GM19238 (cell line): ENCODE measurements at regions not wholly inside any gene's neighbourhood (a gene's known extent, or its start where the extent isn't known, plus 50 kb on each side); places are given as distances from the start of the nearest gene placed in this dataset.
A peak's percentile ranks its signal among the peaks of the same experiment; 100 is the strongest.

Source experiments
- DNase-seq: peaks from one replicate; pipeline ENCODE4 v3.0.0; 2011; ENCODE audit warnings: low spot score; ENCODE audit not compliant: insufficient read length

- DNase-seq = peak; percentile 53
Observed at GRCh38 chr14:53613404-53614253, 343.0 kb downstream of the BMP4 start.

GRCh38 chr14:53610947-53611346 lies 345.7 kb downstream of the BMP4 start:
- DNase-seq = no peak

- DNase-seq = no peak
Observed at GRCh38 chr14:53609009-53609408, 347.6 kb downstream of the BMP4 start.

GRCh38 chr14:53608369-53608768 lies 348.3 kb downstream of the BMP4 start:
- no peak for DNase-seq

- DNase-seq = no peak
Observed at GRCh38 chr14:53606203-53606602, 350.4 kb downstream of the BMP4 start.

DNA sequence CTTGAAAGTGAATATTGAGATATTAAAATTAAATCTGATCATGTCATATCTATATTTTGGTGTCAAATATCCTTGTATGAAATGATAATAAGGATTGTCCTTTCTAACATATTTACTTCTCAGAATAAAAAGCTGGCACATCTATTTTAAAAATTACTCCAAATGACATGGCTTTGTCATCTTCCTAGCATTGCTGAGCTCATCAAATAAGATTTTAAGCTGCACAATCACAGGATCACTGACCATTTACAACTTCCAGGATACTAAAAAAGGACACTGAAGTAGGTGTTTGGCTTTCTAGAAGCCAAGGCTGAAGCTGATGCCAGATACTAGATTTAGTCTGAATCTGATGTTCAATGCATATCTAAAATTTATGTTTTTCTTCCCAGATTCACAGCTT lies 351.1 kb downstream of the BMP4 start:
- no peak for DNase-seq

DNA sequence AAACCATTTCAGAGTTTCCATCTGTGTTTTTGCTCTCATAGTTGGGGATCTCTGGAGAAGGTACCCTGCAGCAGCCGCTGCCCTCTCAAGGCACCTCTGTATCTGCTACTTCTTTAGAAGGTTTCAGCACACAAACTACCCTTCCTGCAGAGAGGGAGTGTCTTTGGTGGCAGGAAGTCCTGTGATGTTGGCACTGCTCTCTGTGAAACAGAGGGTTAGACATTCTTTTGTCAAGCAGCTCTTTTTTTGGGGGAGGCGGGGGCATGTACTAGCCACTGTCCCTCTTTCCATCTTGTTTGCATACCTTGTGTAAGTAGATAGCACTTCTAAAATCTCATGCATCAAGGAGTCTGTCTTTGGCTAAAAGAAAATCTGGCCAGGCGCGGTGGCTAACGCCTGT lies 352.6 kb downstream of the BMP4 start:
- no peak for DNase-seq

- no peak for DNase-seq
Observed at GRCh38 chr14:53601409-53601808, 355.2 kb downstream of the BMP4 start.

DNA sequence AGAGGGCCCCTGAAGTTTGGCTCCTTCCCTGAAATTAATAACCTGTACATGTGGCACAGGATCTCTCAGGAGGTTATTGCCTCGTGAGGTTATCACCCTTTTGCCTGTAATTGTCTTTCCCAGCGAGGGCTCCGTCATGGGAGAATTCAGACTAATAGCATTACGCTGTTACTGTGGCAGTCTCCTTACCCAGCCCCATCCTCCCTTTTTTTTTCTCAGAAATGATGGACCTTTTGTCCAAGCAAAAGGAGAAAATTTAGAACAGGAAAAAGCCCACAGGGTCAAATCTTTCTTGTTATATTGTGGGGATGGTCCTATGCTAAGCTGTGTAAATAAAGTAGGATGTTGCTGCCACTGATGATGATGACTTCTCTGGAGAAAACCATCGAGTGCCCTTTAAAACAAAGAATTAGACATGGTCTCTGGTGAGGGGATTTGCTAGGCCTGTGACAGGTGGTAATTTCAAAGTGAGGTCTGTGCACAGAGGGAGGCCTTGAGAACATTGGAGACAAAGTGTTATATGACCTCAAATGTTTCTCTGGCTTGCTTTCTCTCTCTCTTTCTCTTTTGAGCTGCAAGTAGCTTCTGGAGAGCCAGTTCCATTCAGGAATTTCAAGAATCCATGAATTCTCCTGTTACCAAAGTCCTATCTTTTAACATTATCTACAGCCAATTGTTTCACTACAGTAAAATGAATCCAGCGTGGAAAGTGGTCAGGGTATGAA lies 357.2 kb downstream of the BMP4 start:
- no peak for DNase-seq

DNA sequence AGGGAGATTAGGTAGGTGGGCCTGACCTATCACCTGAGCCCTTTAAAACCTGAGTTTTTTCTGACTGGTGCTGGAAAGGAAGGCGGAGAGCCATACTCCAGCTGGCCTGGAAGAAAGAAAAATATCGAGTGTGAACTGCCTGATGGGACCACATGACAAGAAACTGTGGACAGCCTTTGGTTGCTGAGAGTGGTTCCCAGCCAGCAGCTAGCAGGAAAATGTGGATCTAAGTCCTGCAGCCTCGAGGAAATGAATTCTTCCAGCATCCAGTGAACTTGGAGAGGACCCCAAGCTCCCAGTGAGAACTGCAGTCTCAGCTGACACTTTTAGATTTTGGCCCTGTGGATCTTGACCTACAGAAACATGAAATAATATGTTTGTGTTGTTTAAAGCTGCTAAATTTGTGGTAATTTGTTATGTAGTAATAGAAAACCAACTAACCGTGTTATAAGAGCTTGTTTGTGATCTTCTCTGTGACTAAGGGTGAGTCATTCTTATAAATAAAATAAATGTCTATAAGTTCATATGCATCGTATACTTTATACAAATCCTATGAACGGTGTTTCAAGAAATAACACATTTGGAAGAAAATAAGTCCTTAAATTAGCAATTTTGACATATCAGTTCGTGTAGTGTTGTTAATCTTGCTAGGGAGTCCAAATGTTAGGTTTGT lies 359.6 kb downstream of the BMP4 start:
- no peak for DNase-seq

DNA sequence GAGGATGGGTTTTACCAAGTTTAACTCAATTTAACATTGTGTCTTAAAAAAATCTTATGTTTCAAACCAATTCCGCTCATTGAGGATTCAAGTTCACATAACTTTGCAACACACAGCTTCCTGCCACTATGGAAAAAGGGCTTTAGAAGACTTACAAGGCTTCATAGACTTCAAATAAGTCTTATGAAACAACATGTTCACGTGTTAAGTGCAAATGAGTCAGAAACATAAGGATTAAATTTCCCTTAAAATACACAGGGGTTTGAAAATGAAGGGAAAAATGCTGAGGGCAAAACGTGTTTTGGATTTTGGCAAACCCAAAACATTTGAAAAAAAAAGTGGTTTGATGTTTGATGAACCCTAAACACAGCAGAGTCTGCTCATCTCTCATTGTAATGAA lies 364.8 kb downstream of the BMP4 start:
- DNase-seq = no peak

- DNase-seq = no peak
Observed at GRCh38 chr14:53581504-53581903, 375.1 kb downstream of the BMP4 start.

DNA sequence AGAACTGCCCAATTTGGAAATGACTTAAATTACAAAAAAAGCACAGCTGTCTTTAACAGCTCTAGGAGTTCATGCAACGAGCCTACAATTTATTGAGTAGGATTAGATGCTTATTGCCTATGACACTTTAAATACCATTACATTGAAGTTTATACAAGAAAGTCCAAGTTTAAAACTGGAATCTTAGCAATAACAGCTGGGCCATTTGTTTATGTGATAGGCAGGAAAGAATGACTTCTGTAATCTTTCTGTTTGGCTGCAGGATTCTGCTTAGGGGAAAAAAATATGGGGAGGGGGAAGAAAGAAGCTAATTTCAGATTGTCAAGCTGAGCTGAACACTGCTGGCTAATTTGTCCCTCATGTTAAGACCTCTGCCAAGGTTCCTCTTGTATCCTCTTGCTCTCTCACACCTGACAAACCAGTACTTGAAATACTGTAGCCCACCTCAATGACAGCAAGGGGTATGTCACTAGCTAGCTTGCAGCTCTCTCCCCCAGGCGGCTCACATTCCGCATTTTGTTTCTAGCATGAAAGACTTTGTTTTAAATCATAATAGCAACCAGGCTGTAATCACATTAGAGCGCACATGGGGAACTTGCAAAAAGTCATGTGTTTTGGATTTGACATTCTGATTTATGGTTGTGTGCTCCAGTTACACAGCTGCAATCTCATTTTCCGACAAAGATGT lies 384.8 kb downstream of the BMP4 start:
- DNase-seq = no peak

DNA sequence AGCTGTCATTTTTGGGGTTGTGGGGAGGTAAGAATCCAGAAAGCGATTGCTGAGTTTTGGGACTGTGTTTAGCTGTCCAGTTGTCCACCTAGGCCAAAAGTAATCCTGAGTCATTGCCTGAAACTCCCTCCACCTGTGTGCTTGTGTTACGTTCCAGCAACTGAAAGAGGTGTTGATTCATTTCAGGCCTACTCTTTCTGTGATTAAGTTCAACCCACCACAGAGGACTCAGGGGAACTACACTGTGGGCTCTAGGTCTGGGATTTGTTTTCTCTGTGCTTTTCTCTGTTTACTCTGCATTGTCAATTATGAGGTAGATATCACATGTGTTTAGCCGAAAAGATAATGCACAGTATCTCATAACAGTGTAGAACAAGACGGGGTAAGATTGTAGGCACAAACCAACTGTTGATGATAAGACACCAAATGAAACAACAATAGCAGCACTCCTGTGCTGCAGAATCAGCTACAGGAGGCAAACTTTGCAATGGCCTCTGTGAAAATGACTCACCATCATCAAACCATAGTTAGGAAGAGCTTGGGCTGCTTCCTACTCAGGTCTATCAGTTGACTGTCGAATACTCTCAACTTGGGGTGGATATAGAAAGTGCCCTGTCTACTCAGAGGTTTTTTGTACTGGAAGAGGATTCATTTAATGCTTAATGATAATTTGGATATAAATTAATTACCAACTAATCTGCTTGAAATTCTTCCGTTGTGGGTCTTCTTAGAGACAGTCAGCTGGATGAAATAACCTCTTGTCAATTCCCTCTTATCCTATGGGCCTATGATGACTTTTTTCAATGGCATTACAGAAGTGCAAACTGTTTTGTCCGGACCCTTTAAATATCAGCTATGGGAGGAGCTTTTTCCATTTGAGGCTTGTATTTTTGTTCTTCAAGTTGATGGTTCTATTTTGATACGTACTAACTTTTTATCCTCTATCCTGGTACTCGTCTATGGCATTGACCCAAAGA lies 385.9 kb downstream of the BMP4 start:
- DNase-seq = peak; percentile 39

GRCh38 chr14:53569446-53569845 lies 387.2 kb downstream of the BMP4 start:
- no peak for DNase-seq

- DNase-seq = no peak
Observed at GRCh38 chr14:53567236-53567780, 389.3 kb downstream of the BMP4 start.

DNA sequence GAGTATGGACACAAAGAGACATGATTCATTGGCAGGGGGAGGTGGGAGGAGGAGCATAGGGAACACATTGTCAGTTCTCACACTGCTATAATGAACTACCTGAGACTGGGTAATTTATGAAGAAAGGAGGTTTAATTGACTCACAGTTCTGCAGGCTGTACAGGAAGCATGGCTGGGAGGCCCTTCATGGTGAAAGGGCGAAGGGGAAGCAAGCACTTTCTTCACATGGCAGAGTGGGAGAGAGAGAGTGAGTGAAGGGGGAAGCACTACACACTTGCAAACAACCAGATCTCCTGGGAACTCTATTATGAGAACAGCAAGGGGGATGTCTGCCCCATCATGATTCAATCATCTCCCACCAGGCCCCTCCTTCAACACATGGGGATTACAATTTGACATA lies 391.8 kb downstream of the BMP4 start:
- no peak for DNase-seq

DNA sequence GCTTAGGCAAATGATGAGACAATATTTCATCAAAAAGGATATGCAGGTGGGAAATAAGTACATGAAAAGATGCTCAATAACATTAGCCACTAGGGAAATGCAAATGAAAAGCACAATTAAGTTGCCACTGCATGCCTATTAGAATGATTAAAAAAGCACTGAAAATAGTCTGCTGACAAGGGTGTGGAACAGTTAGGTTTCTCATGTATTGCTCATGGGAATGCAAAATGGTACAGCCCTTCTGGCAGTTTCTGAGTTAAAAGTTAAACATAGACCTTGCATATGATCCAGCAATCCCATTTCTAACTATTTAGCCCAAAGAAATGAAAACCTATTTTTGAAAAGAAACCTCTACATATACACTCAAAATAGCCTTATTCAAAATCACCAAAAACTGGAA lies 393.0 kb downstream of the BMP4 start:
- DNase-seq = no peak

GRCh38 chr14:53553221-53553620 lies 400.1 kb upstream of the DDHD1 start:
- DNase-seq = no peak

DNA sequence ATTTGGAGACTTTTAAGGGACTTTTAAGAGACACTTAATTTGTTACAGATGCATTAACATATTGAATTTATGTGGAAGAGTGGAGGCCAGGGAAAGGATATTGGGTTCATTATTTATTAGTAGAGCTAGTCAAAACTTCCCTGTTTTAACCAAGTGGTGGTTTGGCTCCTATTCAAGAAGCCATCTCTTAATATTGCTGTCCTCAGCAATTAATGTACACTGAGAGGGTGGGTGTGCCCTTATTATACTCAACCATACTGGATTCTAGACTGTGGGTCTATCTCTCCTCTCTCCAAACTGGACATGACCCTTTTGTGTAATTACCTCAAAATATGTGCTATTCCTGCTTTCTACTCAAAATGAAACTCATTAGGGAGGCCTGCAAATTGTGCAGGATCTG lies 398.7 kb upstream of the DDHD1 start:
- no peak for DNase-seq
